Effector CD4-positive, alpha-beta T cell (primary cell): ENCODE measurements at regions not wholly inside any gene's neighbourhood (a gene's known extent, or its start where the extent isn't known, plus 50 kb on each side); places are given as distances from the start of the nearest gene placed in this dataset.

Experiments used
- DNase-seq: peaks from one replicate; pipeline ENCODE4 v3.0.0-alpha.2; 2020

DNA sequence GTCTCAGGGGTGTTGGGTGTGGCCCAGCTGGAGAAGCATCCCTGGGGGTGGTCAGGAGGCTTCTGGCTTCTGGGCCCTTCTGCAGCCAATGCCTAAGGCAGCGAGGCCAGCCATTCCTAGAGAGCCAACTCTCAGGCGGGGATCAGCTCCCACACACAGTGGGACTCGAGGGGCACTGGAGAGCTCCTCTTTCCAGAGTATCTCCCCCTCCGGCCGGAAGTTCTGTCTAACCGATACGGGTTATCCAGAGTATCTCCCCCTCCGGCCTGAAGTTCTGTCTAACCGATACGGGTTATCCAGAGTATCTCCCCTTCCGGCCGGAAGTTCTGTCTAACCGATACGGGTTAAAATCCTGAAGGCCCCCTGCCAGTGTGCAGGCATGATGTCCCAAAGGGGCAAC is 71.2 kb upstream of the B3GAT1 start:
- no peak for DNase-seq

DNA sequence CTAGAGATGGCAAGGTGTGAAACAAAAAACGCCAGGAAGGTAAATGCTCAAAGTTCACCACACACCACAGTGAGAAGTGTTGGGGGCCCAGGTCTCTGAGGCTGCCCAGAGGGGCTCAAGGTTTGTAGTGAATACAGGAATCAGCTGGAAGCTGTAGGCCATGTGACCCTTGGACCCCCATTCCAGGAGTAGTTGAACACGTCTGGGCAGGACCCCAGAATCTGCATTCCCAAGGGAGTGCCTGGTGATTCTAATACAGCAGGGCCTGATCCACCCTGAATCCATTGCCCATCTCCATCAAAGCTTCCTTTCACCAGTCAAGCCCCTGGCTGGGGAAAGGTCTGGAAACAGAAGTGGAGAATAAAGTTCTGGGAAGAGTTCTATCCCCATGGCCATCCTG is 70.8 kb upstream of the B3GAT1 start:
- DNase-seq = no peak

DNA sequence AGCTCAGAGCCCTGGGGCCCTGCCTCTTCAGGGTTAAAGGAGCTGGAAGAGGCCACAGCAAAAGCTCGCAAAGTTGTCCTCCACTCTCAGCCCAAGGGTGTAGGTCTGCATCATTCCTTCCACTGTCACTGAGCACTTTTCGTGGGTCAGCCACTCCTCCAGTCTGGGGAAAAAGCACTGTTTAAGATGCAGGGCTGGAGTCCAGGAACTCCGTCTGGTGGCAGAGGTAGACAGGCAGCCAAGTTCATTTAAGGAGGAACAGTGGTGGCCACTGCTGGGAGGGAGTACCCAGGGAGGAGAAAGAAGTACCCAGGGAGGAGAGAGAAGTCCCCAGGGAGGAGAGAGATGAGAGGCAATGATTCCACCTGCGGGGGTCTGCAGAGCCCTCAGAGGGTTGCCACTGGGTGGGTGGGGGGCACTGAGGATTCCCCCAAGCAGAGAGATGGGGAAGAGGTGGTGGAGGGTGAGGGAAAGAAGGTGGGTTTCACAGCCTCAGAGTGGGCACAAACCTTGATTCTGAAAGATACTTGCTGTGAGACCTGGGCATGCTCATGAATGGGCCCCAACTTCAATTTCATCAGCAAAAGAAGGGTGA is 70.0 kb upstream of the B3GAT1 start:
- DNase-seq = no peak

DNA sequence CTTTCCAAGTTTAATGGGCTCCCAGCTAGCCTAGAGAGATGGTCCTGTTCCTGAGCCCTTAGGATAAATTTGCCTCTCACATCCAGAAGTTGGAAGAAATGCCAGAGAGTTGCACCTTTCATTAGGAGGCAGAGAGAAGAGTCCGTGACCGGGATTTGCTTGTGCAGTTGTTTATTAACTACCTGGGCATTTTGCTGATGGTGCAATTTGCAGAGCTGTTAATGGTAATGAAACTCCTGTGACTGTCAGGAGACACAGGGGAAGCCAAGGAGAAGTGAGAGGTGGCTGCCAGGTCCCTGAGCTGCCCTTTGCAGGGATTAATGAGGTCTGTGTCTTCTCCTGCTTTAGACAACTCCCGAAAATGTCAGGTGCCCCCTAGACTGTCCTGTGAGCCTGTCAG is 69.1 kb upstream of the B3GAT1 start:
- DNase-seq = no peak

DNA sequence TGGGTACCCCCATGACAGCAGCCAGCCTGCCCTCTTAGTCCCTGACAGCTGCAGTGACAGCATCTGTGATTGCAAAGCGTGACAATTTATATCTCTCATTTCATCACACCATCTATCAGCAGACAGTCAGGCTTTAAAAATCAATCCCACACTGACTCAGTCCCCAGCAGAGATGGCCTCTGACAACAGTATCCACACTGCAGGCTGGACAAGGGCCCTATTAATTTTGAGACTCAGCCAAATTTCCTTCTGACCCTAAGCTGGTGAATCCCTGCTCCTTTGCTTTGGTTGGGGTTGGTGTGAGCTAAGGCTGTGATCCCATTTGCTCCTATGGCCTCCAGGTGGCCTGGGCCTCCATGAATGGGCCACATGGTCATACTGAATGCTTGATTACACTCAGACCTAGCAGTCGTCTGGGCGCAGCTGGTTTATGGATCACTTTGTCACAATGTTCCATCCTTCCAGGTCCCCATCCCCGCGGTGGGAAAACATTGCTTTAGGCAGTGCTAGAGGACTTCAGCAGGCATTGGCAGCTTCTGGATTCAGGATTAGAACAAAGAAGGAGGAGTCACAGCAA is 68.2 kb upstream of the B3GAT1 start:
- no peak for DNase-seq

DNA sequence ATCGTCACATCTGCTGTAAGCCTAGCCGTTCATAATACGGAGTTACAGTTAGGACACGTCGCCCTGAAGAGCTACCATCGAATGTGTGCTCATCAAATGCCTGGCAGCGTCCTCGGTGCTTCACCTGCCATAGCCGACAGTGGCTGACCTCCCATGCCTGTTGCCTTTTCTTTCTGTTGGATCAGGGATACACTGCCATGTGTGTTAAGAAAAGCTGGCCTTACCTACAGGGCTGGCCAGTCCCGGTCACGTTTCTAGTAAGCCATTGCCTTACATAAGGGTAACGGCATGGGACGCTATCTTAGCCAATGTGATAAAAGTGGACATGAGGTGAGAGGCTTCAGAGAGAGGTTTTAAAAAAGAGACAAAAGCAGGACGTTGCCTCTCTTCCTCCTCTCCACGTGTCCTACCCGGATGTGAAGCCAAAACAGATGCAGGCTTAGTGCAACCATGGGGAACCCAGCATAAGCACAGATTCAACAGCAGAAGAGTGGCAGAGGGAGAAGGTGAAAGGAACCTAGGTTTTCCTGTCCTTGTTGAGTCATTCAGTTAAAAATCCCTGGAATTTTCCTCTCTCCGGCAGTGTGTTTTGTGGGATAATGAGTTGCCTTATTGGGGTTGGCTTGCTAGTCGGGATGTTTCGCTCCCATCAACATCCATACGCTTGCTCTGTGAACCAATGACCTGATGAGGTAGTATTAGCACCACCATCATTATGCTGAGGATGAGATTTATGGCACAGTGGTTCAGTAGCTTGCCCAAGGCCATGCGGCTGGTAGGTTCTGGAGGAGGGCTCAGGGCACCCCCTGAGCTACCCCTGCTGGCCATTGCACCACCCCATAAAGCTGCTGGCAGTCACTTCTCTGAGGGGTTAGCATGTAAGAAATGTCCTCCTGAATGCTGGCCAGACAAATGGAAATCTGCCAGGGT is 67.4 kb upstream of the B3GAT1 start:
- no peak for DNase-seq

DNA sequence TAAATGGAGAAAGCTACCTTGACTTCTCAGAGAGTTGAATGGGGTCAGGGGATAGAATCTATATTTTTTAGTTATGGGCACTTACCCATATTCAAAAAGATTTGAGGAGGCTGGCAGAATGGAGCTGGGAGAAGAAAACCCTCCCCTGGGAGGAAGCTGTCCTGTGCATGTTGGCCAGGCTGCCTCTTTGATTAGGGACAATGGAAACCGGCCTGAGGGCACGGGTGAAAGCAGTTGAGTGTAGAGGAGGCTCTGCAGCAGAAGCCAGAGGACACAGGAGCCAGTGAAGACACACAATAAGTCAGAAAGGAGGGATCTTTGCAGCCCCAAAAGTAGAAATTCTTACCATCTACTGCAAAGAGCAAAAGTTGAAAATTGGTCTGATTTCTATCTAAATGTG is 66.6 kb upstream of the B3GAT1 start:
- no peak for DNase-seq

DNA sequence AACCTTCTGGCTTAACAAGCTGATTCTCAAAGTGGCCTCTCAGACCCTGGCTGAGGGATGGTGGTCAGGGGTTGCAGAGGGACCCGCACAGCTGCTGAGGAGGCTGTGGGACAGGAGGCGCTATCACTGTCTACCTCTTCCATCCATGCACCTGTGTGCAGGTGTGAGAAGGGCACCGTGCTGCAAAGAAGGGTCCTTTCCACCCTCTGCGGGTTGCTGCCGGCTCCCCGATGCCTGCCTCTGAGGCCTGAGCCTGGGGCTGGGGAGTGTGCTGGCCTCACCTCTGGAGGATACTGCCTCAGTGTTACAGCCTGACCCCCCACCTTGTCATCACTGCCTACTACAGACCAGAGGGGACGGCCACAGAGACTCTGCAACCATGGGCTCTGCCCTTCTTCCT is 66.1 kb upstream of the B3GAT1 start:
- no peak for DNase-seq

DNA sequence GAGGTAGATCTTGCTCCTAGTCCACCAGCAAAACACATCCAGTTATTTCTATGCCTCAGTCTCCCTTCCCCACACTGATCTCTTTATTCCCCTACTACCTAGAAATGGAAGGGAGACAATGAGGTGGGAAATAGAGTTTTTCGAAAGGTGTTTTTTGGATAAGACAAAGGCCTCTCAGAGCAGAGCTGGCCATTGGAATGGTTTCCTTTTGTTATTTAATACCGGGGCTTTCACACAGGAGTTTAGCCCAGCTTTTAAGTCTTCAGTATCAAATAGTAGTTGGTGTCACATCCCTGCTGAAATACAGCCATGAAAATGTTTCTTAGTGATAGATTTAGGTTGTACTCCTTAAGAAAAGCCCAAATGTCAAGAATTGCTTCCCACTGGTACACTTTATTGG is 65.4 kb upstream of the B3GAT1 start:
- DNase-seq = no peak

DNA sequence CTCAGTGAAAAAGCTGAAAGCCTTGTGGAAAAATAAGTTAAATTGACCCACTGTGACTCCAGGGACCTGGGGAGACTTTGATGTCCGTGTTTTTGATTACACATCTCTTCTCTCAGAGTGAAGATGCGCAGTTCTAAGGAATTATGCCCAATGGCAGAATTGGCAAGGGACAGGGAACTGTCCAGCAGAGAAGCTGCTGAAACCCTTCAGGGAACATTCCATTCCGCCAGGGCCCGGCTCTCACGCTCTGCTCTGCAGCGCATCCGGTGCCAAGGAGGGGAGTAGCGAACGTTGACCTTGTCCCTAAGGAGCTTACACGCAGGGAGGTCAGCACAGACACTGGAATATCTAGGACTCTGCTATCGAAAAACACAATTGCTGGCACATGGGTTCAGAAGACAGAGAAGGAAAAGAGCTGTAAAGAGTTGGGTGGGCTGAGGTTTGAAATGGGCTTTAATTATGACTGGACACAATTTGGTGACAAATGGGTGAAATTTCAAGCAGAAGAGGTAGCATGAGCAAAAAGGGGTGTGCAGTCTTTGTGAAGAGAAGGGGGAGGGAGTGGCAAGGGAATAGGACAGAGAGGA is 64.5 kb upstream of the B3GAT1 start:
- DNase-seq = no peak

DNA sequence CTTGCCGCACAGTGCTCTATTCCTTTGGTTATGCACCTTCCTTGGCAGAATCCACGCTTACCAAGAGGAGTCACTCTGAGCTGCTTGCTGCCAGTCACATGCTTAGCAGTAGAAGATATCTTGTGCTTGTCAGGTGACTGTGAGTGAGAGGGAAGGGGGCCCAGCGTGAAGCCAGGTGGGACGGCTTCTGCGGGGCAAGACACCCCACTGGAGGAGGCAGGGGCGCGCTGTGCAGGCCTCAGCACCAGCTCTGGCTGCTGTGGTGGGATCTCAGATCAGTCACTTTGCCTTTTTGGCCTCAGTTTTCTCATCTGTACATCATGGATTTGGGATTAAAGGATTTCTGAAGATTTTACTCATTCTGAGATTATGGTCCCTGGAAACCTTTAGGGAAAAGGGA is 63.9 kb upstream of the B3GAT1 start:
- no peak for DNase-seq

DNA sequence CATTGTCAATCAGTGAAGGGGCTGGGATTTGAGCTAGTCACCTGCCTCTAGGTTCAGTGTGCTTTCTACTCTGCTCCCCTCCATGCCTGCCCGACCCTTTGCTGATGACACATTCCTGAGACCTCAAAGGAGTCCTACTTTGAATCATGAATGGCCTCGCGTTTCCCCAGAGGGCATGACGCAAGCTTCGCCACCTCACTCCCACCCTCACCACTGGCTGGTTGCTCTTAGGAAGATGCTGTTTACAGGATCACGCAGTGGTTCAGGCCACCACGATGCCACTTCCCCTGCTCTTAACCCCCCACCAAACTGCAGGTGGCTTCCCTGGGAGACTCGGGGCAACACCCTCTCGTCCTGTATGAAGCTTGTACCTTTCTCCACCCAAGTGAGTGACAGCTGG is 62.9 kb upstream of the B3GAT1 start:
- DNase-seq = no peak

DNA sequence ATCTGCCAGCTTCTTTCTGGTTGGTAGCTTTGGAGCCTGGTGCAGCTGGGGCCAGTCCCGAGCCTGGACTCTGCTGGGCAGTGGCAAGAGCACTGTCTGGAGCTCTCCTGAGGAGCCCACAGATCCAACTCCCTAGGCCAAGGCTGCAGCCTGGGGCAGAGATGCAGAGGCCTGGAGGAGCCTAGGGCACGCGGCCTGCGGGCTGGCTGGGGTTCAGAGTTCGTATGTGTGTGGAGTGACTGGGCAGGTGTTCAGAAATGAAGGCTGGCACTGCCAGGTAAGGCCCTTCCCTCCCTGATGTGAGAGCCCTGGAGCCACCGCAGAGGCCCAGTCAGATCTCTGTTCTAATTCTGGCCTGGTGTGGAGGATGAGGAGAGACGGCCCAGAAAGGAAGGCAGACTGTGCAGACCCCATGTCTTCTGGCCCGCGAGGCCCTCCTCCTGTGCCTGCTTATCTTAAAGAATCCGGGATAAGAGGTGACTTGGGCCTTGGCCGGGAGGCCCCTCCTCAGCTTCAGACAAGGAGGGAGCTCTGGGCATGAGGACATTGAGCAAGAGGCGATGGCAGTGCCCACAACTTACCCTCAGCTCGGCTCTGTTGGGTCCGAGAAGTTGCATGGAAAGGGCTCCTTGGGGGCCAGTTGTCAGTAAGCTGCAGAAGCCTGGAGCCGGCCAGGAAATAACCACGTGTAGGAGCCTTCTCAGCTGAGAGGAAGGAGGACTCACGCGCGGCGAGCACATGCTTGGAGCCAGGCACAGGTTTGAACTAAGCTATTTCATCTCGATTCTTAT is 62.2 kb upstream of the B3GAT1 start:
- no peak for DNase-seq

DNA sequence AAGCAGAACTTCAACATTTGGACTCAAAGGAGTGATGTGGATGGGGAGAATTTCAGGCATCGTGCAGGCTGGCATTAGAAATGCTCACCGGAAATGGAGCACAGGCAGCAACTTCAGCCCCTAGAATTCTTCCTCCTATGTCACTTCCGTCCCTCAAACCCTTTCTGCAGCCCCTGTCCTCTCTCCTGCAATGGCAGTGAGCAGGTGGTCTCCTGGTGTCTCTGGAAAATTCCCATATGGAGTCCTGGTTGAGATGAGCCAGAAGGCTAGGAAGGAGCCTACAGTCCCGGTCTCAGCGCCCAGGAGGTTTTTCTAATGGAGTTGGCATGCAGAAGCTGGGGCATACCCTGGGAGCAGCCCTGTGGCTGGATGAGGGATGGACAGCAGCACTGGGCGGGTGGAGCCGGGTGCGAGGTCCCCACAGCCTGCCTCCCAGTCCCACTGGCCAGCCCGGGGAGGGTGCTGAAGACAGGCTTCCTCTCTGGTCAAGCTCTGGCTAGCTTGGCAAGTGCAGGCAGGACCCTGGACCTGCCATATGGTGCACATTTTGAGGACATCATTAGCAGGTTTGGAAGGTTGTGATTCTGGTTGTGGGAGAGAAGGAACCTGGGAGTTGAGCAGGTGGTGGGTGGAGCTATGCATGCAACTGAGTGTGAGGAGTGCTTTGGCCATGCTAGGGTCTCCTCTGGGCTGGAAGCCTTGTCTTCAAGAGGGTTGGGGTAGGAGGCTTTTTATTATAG is 59.8 kb upstream of the B3GAT1 start:
- no peak for DNase-seq

DNA sequence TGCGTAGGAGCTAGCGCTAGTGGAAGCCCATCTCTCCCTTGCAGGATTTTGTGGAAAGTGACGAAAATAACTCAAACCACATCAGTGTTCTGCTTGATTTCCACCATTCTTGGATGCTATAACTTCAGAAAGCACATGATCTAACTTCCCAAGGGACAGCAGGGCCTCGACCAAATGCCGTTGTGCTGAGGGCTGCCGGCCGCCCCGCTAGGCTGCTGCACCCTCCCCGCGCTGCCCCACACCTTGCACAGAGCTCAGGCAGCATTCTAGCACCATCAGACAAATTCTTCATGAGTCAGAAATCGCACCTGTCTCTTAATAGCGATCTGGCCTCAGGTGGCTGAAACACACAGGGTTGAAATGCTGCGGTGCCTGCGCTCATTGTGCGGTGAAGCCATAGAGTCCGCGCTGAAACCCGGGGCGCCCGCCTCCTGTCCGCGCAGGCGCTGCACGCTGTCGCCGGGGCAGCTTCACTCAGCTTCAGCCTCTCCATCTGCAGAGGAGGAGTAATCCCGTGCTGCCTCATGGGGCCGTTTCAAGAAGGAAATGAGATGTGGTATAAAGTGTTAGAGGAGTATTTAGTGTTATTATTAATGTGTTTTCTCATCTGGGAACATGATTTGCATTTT is 59.2 kb upstream of the B3GAT1 start:
- DNase-seq = no peak

DNA sequence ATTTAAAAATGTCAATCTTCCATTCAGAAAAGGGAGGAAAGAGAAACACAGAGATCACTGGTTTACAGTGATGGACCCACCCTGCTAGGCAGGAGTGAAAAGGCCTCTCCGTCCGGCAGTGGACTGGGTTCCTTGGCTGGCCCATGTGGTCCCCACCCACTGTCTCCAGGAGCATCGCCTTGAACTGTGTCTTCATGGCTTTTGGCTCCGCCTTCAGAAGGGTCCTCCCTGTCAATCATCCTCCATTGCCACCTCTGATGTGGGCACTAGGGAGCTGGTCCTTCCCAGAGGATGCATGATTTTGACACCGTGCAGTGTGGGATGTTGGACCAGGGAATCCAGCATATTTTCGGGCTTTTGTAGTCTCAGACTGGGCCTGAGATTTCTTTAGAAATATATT is 58.2 kb upstream of the B3GAT1 start:
- DNase-seq = no peak

DNA sequence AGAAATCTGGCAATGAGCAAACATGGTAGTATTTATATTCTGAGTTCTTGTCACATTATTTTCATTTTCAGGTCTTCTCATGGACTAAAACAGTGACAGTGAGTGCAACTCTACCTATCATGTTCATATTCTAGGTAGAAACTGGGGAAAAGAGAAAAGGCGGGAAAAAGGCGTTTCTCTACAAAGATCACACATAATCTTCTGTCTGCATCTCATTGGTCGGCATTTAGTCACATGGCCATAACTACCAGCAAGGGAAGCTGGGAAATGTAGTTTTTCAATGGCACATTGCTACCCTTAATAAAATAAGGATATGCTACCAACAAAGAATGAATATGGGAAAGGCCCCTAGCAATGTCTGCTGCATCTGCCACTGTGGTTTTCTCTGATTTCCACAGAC is 57.6 kb upstream of the B3GAT1 start:
- no peak for DNase-seq

DNA sequence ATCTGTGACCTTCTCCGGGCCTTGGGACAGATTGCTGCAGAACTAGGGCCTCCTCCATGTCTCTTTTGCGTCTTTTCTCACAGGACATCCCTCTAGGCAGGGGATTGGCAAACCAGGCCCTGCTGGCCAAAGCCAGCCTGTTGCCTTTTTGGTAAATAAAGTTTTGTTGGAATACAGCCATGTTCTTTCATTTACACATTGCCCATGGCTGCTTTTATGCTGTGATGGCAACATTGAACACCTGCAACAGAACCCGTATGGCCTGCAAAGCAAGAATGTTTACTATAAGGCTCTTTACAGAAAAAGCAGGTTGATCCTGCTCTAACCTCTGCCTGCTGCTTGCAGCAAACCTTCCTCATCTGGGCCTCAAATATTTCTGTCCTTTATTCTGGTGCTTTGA is 56.8 kb upstream of the B3GAT1 start:
- DNase-seq = no peak

DNA sequence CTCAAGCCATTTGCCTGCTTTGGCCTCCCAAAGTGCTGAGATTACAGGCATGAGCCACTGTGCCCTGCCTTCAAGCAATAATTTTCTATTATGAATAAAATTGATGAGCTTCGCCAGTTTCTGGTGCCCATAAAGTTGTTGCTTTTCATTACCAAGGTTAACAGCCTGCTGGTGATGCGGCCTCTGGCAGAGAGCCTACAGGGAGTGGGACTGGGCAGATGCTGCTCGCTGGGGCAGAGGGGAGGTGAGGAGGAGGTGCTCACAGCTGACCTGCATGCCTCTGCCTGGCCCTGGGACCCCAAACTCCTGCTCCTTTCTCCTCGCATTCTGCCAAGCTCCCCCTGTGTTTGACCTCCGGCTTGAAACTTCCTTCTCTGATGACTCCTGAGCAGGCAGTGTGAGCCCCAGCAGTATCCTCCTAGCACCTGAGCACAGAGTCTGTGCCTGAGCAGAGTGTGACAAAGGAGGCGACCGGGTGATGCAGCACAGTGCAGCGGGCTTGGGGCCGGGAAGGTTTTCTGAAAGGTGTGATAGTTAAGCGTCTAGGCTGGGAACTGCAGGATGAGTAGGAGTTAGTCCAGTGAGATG is 56.1 kb upstream of the B3GAT1 start:
- DNase-seq = no peak

DNA sequence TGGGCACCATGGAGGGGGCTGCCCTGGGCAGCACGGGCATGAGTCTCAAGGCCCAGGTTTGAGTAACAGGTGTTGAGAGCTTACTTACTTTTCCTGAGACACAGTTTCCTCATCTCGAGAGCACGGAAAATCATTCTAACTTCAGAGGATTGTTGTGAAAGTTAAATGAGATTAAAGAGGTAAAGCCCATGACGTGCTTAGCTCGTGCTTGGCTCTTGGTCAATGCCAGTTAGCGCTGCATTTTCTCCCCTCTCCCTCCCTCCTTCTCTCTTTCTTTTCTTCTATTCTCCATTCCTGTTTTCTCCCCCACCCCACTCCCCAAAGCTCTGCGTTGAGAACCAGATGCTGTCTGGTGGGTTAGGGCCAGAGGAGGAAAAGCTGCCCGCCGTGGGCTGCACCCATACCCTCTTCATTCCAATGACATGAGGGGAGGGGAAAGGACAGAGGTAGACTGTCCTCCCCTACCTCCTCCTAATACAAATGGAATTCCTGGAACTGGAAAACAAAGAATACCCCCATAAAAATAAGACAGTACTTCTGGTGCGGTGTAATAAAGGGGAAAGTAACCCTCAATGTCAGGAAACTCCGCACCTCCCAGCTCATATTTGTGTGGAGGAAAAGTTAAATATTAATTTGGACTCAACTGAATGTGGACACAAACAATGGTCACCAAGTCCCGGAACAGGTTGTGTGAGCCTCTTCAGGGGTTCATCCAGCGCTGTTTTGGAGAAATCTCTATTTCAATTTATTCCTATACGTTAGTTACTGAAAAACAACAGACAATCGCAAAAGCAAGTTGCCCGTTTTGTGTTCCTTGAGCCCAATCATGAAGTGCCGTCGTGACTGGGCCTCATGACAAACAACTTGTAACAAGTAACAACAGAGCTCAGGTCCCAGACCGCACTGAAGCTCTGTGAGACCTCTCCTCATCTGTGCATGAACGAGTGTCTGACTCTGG is 54.8 kb upstream of the B3GAT1 start:
- DNase-seq = no peak
